ENCODE measurements at regions not wholly inside any gene's neighbourhood (a gene's known extent, or its start where the extent isn't known, plus 50 kb on each side); places are given as distances from the start of the nearest gene placed in this dataset.
A peak's percentile ranks its signal among the peaks of the same experiment; 100 is the strongest.

DNA sequence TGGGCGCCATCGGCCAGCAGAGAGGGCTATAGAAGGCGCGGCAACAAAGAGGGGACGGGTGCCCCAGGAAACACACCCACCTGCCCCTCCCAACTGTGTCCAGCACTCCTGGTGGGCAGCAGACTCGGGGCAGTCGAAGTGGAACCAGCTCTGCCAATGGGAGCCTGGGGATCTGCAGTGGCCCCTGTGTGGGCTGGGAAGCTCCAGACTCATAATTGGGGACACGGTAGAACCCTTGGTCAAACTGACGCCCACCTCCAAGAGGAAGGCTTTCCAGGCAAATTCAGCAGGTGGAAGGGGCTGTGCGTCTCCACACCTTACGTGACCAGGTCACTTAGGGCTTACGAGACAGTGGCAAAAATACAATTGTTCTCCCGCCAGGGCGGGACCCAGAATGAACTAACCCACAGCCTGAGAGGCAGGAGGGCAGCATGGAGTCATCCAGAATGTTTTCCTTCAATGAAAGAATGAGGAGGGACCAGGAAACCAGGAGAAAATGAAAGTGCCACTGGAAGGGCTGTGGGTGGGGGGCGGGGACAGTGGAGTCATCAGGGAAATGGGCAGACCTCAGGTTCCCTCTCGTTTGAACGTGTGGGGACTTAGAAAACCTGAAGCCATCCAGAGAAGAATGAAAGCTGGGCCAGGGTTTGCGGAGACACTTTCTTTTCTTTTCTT, 53.2 kb upstream of the SHANK2 start:
- no peak overlapping the region for H3K27ac Mint-ChIP-seq
- Histone ChIP-seq H2BK20ac (ENCODE audit: low read depth, low read length, poor library complexity, severe bottlenecking) (no peak overlapping the region), H2AK5ac (ENCODE audit: insufficient read length, low read length) (no peak overlapping the region), H2BK120ac (ENCODE audit: low read depth, low read length, poor library complexity, severe bottlenecking) (no peak overlapping the region), H3K23me2 (ENCODE audit: insufficient read length, low read depth, low read length, poor library complexity, severe bottlenecking) (no peaks in the 10 kb centered on the region), H3K79me2 (ENCODE audit: insufficient read depth, low read length) (no peaks in the 10 kb centered on the region), H3K79me1 (ENCODE audit: insufficient read depth, low read depth, low read length, poor library complexity, severe bottlenecking) (no peaks in the 10 kb centered on the region), H3K18ac (ENCODE audit: insufficient read length, low read depth, low read length) (no peak overlapping the region), H3K4me1 (ENCODE audit: insufficient read depth, low read length) (no peaks in the 10 kb centered on the region), H3K56ac (ENCODE audit: insufficient read length, low read depth, low read length) (no peak overlapping the region), H4K91ac (ENCODE audit: insufficient read length, low read depth, low read length) (no peak overlapping the region), H3K23ac (ENCODE audit: insufficient read length, low read depth, low read length) (no peak overlapping the region), H3K4me2 (ENCODE audit: insufficient read depth, insufficient read length, low read length) (no peak overlapping the region), H3K27ac (ENCODE audit: insufficient read length, low read depth, low read length) (no peak overlapping the region), H4K5ac (ENCODE audit: insufficient read length, low read depth, low read length) (no peak overlapping the region), H3K27me3 (ENCODE audit: insufficient read depth, low read length) (no peaks in the 10 kb centered on the region), H2AFZ (ENCODE audit: low read length) (no peak overlapping the region), H3K9ac (ENCODE audit: extremely low read depth, insufficient read length, low read length) (no peak overlapping the region), H4K8ac (replicated peaks; ENCODE audit: insufficient read length, low read depth, low read length) (no peak overlapping the region), H3K4ac (ENCODE audit: low read depth, low read length) (no peak overlapping the region), H4K20me1 (ENCODE audit: control insufficient read depth, insufficient read depth, insufficient read length) (no peaks in the 10 kb centered on the region), H2BK15ac (ENCODE audit: low read depth, low read length) (no peak overlapping the region), H3K9me3 (ENCODE audit: control insufficient read depth, low read depth, low read length) (no peaks in the 10 kb centered on the region), H3T11ph (ENCODE audit: low read length) (no peak overlapping the region), H2BK5ac (ENCODE audit: insufficient read length, low read length) (no peak overlapping the region), H3K14ac (ENCODE audit: insufficient read depth, low read length) (no peak overlapping the region; the same call in 1 of the 2 replicates), H2BK12ac (ENCODE audit: insufficient read length, low read depth, low read length) (no peak overlapping the region)
- WGBS (ENCODE audit: extremely low coverage, insufficient read length, low lambda C conversion rate): no CpG with 5 or more reads among the region's 18 CpGs
- no peak overlapping the region for H3K4me3 Mint-ChIP-seq
- H3K27me3 Mint-ChIP-seq (ENCODE audit: low read depth): peaks cover 10% of the 10 kb centered on the region
- H3K9me3 Mint-ChIP-seq: peaks cover 0 to 3% of the 10 kb centered on the region in 2 experiments; a peak in 1 of 5 replicates
- TF ChIP-seq, protein P1, sequence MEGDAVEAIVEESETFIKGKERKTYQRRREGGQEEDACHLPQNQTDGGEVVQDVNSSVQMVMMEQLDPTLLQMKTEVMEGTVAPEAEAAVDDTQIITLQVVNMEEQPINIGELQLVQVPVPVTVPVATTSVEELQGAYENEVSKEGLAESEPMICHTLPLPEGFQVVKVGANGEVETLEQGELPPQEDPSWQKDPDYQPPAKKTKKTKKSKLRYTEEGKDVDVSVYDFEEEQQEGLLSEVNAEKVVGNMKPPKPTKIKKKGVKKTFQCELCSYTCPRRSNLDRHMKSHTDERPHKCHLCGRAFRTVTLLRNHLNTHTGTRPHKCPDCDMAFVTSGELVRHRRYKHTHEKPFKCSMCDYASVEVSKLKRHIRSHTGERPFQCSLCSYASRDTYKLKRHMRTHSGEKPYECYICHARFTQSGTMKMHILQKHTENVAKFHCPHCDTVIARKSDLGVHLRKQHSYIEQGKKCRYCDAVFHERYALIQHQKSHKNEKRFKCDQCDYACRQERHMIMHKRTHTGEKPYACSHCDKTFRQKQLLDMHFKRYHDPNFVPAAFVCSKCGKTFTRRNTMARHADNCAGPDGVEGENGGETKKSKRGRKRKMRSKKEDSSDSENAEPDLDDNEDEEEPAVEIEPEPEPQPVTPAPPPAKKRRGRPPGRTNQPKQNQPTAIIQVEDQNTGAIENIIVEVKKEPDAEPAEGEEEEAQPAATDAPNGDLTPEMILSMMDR (conservative IDR thresholded peaks at IDR 0.05): no peak
- H3K36me3 Mint-ChIP-seq (ENCODE audit: insufficient read depth in 1 of 3, low read depth in 3 of 3): no peaks in the 10 kb centered on the region; a peak in 1 of 7 replicates
- H3K4me1 Mint-ChIP-seq: no peaks in the 10 kb centered on the region
- DNase-seq: peak; percentile 10

Measured in H9 (cell line).